IMR-90 (cell line): ENCODE measurements at regions not wholly inside any gene's neighbourhood (a gene's known extent, or its start where the extent isn't known, plus 50 kb on each side); places are given as distances from the start of the nearest gene placed in this dataset.

ENCODE experiments used
- ATAC-seq: fragments of 200-7000 bp; cut with Tn5 transposase; 2 replicates; pipeline ENCODE4 v1.9.1; 2020; ENCODE audit warnings: low read depth, mild to moderate bottlenecking, moderate library complexity
- BruUV-seq: library from RNA; stranded (reverse); fragments of 400-500 nt; replicated peaks from 2 replicates; lab custom pipeline; 2021; lab: Mats Ljungman, UMichigan
- CTCF ChIA-PET: fragments of 300-600 bp; formaldehyde crosslinking; extraction: SDS; loops from one replicate; lab custom pipeline; 2021; ENCODE audit warnings: antibody characterized with exemption; lab: Yijun Ruan, JAX
- POLR2A ChIA-PET: fragments of 300-600 bp; sonication (Branson Sonifier 250); formaldehyde crosslinking; loops from one replicate; lab custom pipeline; 2022; ENCODE audit warnings: antibody characterized with exemption; ENCODE audit not compliant: unreplicated experiment; lab: Charles Lee
- DNase-seq: peaks from one replicate; pipeline ENCODE4 v3.0.0; 2013
- H2AFZ ChIP-seq: replicated peaks from 2 replicates; pipeline ENCODE3; 2013; ENCODE audit warnings: low read length, mild to moderate bottlenecking; ENCODE audit not compliant: poor library complexity
- H2AK5ac ChIP-seq: 2 replicates; pipeline ENCODE4 v1.6.1; 2013; ENCODE audit warnings: low read depth, low read length, inconsistent platforms
- H2AK9ac ChIP-seq: replicated peaks from 2 replicates; pipeline ENCODE3; 2013; ENCODE audit warnings: mild to moderate bottlenecking, low read depth, low read length, moderate library complexity; ENCODE audit not compliant: poor library complexity
- H2BK120ac ChIP-seq: 2 replicates; pipeline ENCODE4 v1.6.1; 2013; ENCODE audit warnings: low read depth, low read length, inconsistent platforms
- H2BK15ac ChIP-seq: 3 replicates; pipeline ENCODE4 v1.6.1; 2013; ENCODE audit warnings: low read depth, low read length, inconsistent platforms
- H2BK20ac ChIP-seq: 2 replicates; pipeline ENCODE4 v1.6.1; 2013; ENCODE audit warnings: low read depth, mild to moderate bottlenecking, inconsistent platforms, low read length, moderate library complexity
- H2BK5ac ChIP-seq: 2 replicates; pipeline ENCODE4 v1.6.1; 2013; ENCODE audit warnings: mild to moderate bottlenecking, low read depth, low read length, inconsistent platforms; ENCODE audit not compliant: poor library complexity, severe bottlenecking
- H3K14ac ChIP-seq: replicated peaks from 2 replicates; pipeline ENCODE4 v1.6.1; 2013; ENCODE audit warnings: low read depth, low read length, inconsistent platforms
- H3K18ac ChIP-seq: 2 replicates; pipeline ENCODE4 v1.6.1; 2013; ENCODE audit warnings: low read depth, low read length, control low read depth
- H3K23ac ChIP-seq: 2 replicates; pipeline ENCODE4 v1.6.1; 2013; ENCODE audit warnings: low read depth, low read length, inconsistent platforms
- H3K27ac ChIP-seq: 2 replicates; pipeline ENCODE4 v1.5.1; 2013; ENCODE audit warnings: mild to moderate bottlenecking, control low read depth, low read length; ENCODE audit not compliant: insufficient read depth
- H3K27me3 ChIP-seq: 2 replicates; pipeline ENCODE4 v1.6.1; 2013; ENCODE audit warnings: low read length; ENCODE audit not compliant: control insufficient read depth, insufficient read depth
- H3K36me3 ChIP-seq: 2 replicates; pipeline ENCODE4 v1.6.1; 2013; ENCODE audit warnings: low read length, mixed read lengths; ENCODE audit not compliant: control insufficient read depth, insufficient read depth
- H3K4ac ChIP-seq: 2 replicates; pipeline ENCODE4 v1.6.1; 2013; ENCODE audit warnings: low read depth, low read length, inconsistent platforms
- H3K4me1 ChIP-seq: 2 replicates; pipeline ENCODE4 v1.6.1; 2013; ENCODE audit warnings: low read length, mixed read lengths; ENCODE audit not compliant: control insufficient read depth, insufficient read depth
- H3K4me2 ChIP-seq: 2 replicates; pipeline ENCODE4 v1.6.1; 2013; ENCODE audit warnings: low read depth, mild to moderate bottlenecking, control low read depth, low read length, moderate library complexity
- H3K4me3 ChIP-seq: 2 replicates; pipeline ENCODE4 v1.5.1; 2013; ENCODE audit warnings: low read depth, mild to moderate bottlenecking, control low read depth, low read length, moderate library complexity; ENCODE audit not compliant: insufficient read depth
- H3K56ac ChIP-seq: 2 replicates; pipeline ENCODE4 v1.6.1; 2013; ENCODE audit warnings: low read length, inconsistent platforms; ENCODE audit not compliant: insufficient read depth; ENCODE audit errors: extremely low read depth
- H3K79me1 ChIP-seq, 2 experiments: 2 replicates each; pipeline ENCODE4 v1.6.1; 2013; ENCODE audit warnings: low read length in 2 of 2, inconsistent platforms in 1 of 2, low read depth in 1 of 2
- H3K9ac ChIP-seq: 2 replicates; pipeline ENCODE4 v1.6.1; 2013; ENCODE audit warnings: low read depth, low read length, control low read depth
- H3K9me1 ChIP-seq: 2 replicates; pipeline ENCODE4 v1.6.1; 2013; ENCODE audit warnings: low read length, inconsistent platforms; ENCODE audit not compliant: insufficient read depth
- H3K9me3 ChIP-seq: 2 replicates; pipeline ENCODE4 v1.6.1; 2013; ENCODE audit warnings: low read length; ENCODE audit not compliant: control insufficient read depth, insufficient read depth
- H4K20me1 ChIP-seq: 2 replicates; pipeline ENCODE4 v1.6.1; 2013; ENCODE audit warnings: low read length, inconsistent platforms; ENCODE audit not compliant: insufficient read depth
- H4K5ac ChIP-seq: 2 replicates; pipeline ENCODE4 v1.6.1; 2013; ENCODE audit warnings: mild to moderate bottlenecking, low read depth, low read length, control low read depth
- H4K8ac ChIP-seq, 2 experiments: 2 replicates each; pipeline ENCODE4 v1.6.1; 2013; ENCODE audit warnings: low read depth in 2 of 2, low read length in 2 of 2, control low read depth in 1 of 2, inconsistent platforms in 1 of 2
- H4K91ac ChIP-seq: 2 replicates; pipeline ENCODE4 v1.6.1; 2013; ENCODE audit warnings: low read depth, low read length, inconsistent platforms; ENCODE audit not compliant: insufficient read depth
- BHLHE40 ChIP-seq: fragments of 150-350 bp; IDR thresholded peaks from 2 replicates; pipeline ENCODE4 v1.6.1; 2016; ENCODE audit warnings: mild to moderate bottlenecking, low read depth, low read length
- CEBPB ChIP-seq: IDR thresholded peaks from 2 replicates; pipeline ENCODE4 v1.6.1; 2012; ENCODE audit warnings: low read depth, low read length, improper control_type of control experiment
- CHD1 ChIP-seq: IDR thresholded peaks from 2 replicates; pipeline ENCODE4 v1.6.1; 2012; ENCODE audit warnings: low read depth, low read length, improper control_type of control experiment
- FOS ChIP-seq: fragments of 150-350 bp; IDR thresholded peaks from 2 replicates; pipeline ENCODE4 v1.6.1; 2016; ENCODE audit warnings: low read depth, low read length
- MAFK ChIP-seq: IDR thresholded peaks from 2 replicates; pipeline ENCODE4 v1.6.1; 2012; ENCODE audit warnings: low read depth, low read length, improper control_type of control experiment
- MAZ ChIP-seq: IDR thresholded peaks from 2 replicates; pipeline ENCODE4 v1.6.1; 2012; ENCODE audit warnings: low read depth, mild to moderate bottlenecking, low read length, improper control_type of control experiment, moderate library complexity, borderline replicate concordance
- MXI1 ChIP-seq: IDR thresholded peaks from 2 replicates; pipeline ENCODE4 v1.6.1; 2012; ENCODE audit warnings: low read depth, mild to moderate bottlenecking, low read length, moderate library complexity, borderline replicate concordance
- NFE2L2 ChIP-seq: fragments of 150-350 bp; IDR thresholded peaks from 2 replicates; pipeline ENCODE4 v1.6.1; 2016; ENCODE audit warnings: low read depth, mild to moderate bottlenecking, low read length
- POLR2A ChIP-seq: IDR thresholded peaks from 2 replicates; pipeline ENCODE4 v1.6.1; 2012; ENCODE audit warnings: mild to moderate bottlenecking, low read depth, low read length
- RAD21 ChIP-seq: IDR thresholded peaks from 2 replicates; pipeline ENCODE4 v1.6.1; 2012; ENCODE audit warnings: low read length, improper control_type of control experiment
- RCOR1 ChIP-seq: IDR thresholded peaks from 2 replicates; pipeline ENCODE4 v1.6.1; 2012; ENCODE audit warnings: mild to moderate bottlenecking, low read length, improper control_type of control experiment; ENCODE audit not compliant: insufficient replicate concordance
- RFX5 ChIP-seq: IDR thresholded peaks from 2 replicates; pipeline ENCODE4 v1.8.0; 2012; ENCODE audit warnings: low read depth, mild to moderate bottlenecking, low read length, moderate library complexity
- SMC3 ChIP-seq: fragments of 150-350 bp; IDR thresholded peaks from 2 replicates; pipeline ENCODE4 v1.6.1; 2016; ENCODE audit warnings: low read depth, mild to moderate bottlenecking, antibody characterized with exemption, low read length, moderate library complexity
- dilution Hi-C: fragments of 300-500 bp; cut with HindIII; formaldehyde crosslinking; loops from one replicate; pipeline ENCODE4 v1.14.3; 2018; ENCODE audit warnings: low sequenced_read_pairs; ENCODE audit not compliant: unreplicated experiment
- in situ Hi-C: fragments of 300-500 bp; cut with MboI; formaldehyde crosslinking; loops from 3 replicates; pipeline ENCODE4 v1.14.3; 2019; ENCODE audit warnings: low sequenced_read_pairs, inconsistent platforms, mixed read lengths
- intact Hi-C: fragments of 100-400 bp; cut with micrococcal nuclease; formaldehyde crosslinking; loops from 2 replicates; pipeline ENCODE4 v1.10.0; 2022
- TF ChIP-seq, protein P1 (sequence below): fragments of 150-350 bp; IDR thresholded peaks from 2 replicates; pipeline ENCODE4 v1.6.1; 2016; ENCODE audit warnings: low read depth, mild to moderate bottlenecking, low read length, moderate library complexity, borderline replicate concordance
- TF ChIP-seq, protein P2 (sequence below): conservative IDR thresholded peaks from 2 replicates; pipeline ENCODE4 v1.5.1; 2012; ENCODE audit warnings: mild to moderate bottlenecking, low read depth, low read length, improper control_type of control experiment
- TF ChIP-seq, protein P3 (sequence below): fragments of 150-350 bp; IDR thresholded peaks from 2 replicates; pipeline ENCODE4 v1.6.1; 2017; ENCODE audit warnings: mild to moderate bottlenecking, antibody characterized with exemption, low read length, low read depth

DNA sequence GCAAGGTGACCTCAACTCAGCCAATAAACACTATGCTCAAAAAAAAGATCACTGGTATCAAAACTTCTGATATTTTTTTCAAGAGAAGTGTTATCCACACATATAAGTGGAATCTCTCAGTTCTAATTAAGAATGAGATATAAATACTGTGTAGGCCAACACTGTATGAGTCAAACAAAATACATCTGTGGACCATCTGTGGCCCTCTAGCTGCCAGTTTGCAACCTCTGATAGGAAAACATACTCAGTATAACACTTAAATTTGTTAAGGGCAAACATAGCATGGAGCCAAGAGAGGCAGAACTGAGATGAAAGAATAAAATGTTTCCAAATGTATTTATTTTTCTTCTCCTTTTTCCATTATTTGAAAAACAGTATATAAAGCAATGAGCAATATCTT is 377.3 kb downstream of the ARAP2 start:
- ATAC-seq (no peak), DNase-seq (no peak)
- Histone ChIP-seq H3K9me1 (no peaks in the 10 kb centered on the region), H3K79me1 (no peaks in the 10 kb centered on the region), H3K56ac (no peak overlapping the region), H3K4ac (no peak overlapping the region), H3K27ac (no peak overlapping the region), H2BK120ac (no peak overlapping the region), H3K4me1 (no peaks in the 10 kb centered on the region), H3K9ac (no peak overlapping the region), H3K14ac (no peak overlapping the region), H2AFZ (no peak overlapping the region), H3K27me3 (no peaks in the 10 kb centered on the region), H3K4me3 (no peak overlapping the region), H4K91ac (no peak overlapping the region), H3K9me3 (peaks cover 7% of the 10 kb centered on the region), H2BK20ac (no peak overlapping the region), H3K23ac (no peak overlapping the region), H2AK5ac (no peak overlapping the region), H4K5ac (no peak overlapping the region), H3K36me3 (no peaks in the 10 kb centered on the region), H4K8ac (no peak overlapping the region), H4K20me1 (no peaks in the 10 kb centered on the region), H3K18ac (no peak overlapping the region), H2AK9ac (no peak overlapping the region), H3K4me2 (no peak overlapping the region), H2BK5ac (no peak overlapping the region), H2BK15ac (no peak overlapping the region)
- dilution Hi-C loops (no loop called here), intact Hi-C loops (no loop called here), in situ Hi-C loops (no loop called here)
- TF ChIP-seq MXI1 = no peak
- TF ChIP-seq MAZ = no peak
- no peak for TF ChIP-seq RCOR1
- TF ChIP-seq FOS = no peak
- TF ChIP-seq, protein P1, sequence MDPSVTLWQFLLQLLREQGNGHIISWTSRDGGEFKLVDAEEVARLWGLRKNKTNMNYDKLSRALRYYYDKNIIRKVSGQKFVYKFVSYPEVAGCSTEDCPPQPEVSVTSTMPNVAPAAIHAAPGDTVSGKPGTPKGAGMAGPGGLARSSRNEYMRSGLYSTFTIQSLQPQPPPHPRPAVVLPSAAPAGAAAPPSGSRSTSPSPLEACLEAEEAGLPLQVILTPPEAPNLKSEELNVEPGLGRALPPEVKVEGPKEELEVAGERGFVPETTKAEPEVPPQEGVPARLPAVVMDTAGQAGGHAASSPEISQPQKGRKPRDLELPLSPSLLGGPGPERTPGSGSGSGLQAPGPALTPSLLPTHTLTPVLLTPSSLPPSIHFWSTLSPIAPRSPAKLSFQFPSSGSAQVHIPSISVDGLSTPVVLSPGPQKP = no peak
- TF ChIP-seq, protein P2, sequence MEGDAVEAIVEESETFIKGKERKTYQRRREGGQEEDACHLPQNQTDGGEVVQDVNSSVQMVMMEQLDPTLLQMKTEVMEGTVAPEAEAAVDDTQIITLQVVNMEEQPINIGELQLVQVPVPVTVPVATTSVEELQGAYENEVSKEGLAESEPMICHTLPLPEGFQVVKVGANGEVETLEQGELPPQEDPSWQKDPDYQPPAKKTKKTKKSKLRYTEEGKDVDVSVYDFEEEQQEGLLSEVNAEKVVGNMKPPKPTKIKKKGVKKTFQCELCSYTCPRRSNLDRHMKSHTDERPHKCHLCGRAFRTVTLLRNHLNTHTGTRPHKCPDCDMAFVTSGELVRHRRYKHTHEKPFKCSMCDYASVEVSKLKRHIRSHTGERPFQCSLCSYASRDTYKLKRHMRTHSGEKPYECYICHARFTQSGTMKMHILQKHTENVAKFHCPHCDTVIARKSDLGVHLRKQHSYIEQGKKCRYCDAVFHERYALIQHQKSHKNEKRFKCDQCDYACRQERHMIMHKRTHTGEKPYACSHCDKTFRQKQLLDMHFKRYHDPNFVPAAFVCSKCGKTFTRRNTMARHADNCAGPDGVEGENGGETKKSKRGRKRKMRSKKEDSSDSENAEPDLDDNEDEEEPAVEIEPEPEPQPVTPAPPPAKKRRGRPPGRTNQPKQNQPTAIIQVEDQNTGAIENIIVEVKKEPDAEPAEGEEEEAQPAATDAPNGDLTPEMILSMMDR = no peak
- no peak for TF ChIP-seq MAFK
- no peak for TF ChIP-seq SMC3
- TF ChIP-seq RAD21 = no peak
- no peak for TF ChIP-seq NFE2L2
- TF ChIP-seq BHLHE40 = no peak
- no peak for TF ChIP-seq CHD1
- no peak for TF ChIP-seq POLR2A
- no peak for TF ChIP-seq RFX5
- TF ChIP-seq CEBPB = no peak
- TF ChIP-seq, protein P3, sequence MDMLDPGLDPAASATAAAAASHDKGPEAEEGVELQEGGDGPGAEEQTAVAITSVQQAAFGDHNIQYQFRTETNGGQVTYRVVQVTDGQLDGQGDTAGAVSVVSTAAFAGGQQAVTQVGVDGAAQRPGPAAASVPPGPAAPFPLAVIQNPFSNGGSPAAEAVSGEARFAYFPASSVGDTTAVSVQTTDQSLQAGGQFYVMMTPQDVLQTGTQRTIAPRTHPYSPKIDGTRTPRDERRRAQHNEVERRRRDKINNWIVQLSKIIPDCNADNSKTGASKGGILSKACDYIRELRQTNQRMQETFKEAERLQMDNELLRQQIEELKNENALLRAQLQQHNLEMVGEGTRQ = no peak
- POLR2A ChIA-PET = no interaction called here
- BruUV-seq = no TSS peak
- CTCF ChIA-PET = no interaction called here
